ENCODE measurements at regions not wholly inside any gene's neighbourhood (a gene's known extent, or its start where the extent isn't known, plus 50 kb on each side); places are given as distances from the start of the nearest gene placed in this dataset.
A peak's percentile ranks its signal among the peaks of the same experiment; 100 is the strongest.
"Not testable (repeated sequence)": the region's sequence is repeated elsewhere in the genome, so short reads cannot be mapped to it uniquely, and the experiment has no call there.

DNA sequence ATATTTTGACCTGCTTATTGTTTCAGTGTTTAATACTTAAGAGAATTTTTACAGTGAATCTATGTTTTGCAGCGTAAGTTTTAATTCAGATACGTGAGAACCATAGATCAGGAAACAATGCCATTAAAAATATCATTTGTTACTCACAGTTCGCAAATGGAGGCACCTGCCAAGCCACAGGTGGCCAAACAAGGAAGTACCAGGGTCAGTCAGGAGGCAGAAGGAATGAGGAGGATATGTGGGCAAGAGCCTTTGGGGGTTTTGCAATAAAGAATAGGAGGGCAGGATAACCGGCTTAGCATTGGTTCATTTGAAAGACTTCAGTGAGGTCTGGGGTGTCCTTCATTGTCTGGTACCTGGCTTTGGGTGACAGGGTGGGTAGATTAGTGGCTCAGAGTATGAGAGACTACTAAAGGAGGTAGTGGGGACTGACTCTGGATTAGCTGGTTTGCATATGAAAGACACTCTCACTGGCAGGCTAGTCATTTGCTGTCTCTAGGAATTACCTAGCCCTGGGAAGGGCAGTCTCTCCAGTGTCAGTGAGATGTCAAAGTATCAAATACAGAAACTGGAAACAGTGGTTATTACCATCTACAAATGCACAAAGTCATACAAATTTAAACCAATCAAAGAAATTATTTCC is 132.2 kb upstream of the CAV2 start:
- H3K4me3 ChIP-seq (ENCODE audit: low read depth, low read length), result no peak overlapping the region
- DNase-seq (ENCODE audit: low read depth), result no peak

DNA sequence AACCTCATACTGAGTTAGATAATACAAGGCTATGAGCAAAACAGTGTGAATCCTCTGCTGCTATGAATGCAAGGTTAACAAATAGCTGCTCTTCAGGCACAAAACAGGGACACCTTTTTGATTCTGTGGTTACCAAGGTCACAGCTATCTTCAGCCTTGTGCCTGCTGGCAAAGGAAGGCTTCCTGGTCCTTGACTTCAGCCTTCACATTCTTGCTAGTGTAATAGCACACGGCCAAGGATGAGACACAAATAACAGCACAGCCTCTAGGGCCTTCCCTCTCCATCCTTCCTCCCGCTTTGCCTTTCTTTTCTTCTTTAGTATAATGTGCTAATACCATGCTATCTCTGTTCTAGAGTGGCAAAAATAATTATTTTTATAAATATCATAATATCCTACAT is 130.6 kb upstream of the CAV2 start:
- no peak for DNase-seq (ENCODE audit: low read depth)
- H3K4me3 ChIP-seq (ENCODE audit: low read depth, low read length), result no peak overlapping the region

DNA sequence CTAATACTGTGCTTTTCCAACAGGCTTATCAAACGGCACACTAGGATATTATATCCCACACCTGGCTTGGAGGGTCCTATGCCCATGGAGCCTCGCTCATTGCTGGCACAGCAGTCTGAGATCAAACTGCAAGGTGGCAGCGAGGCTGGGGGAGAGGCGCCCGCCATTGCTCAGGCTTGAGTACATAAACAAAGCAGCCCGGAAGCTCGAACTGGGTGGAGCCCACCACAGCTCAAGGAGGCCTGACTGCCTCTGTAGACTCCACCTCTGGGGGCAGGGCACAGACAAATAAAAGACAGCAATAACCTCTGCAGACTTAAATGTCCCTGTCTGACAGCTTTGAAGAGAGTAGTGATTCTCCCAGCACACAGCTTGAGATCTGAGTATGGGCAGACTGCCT is 128.0 kb upstream of the CAV2 start:
- not testable (repeated sequence) for H3K4me3 ChIP-seq (ENCODE audit: low read depth, low read length); DNase-seq (ENCODE audit: low read depth)

DNA sequence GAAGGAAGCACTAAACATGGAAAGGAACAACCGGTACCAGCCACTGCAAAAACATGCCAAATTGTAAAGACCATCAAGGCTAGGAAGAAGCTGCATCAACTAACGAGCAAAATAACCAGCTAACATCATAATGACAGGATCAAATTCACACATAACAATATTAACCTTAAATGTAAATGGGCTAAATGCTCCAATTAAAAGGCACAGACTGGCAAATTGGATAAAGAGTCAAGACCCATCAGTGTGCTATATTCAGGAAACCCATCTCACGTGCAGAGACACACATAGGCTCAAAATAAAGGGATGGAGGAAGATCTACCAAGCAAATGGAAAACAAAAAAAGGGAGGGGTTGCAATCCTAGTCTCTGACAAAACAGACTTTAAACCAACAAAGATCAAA is 126.3 kb upstream of the CAV2 start:
- DNase-seq (ENCODE audit: low read depth); H3K4me3 ChIP-seq (ENCODE audit: low read depth, low read length): not testable (repeated sequence)

DNA sequence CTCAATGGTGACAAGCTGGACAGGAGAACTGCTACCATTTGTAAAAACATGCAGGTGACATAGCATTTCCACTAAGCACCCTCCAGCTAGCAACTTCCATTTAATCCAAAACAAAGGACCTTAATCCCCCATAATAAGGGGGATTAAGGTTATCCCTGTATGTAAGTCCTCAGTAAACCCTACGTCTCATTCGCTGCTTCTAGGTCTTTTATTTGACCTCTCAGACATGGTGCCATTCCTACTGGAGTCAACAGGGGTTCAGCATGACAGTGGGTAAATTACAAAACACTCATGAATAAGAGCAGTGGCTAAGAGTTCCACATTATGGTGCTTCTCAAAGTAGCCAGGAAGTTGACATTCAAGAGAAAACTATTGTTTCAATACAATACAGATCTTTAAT is 121.8 kb upstream of the CAV2 start:
- no peak for DNase-seq (ENCODE audit: low read depth)
- no peak overlapping the region for H3K4me3 ChIP-seq (ENCODE audit: low read depth, low read length)

DNA sequence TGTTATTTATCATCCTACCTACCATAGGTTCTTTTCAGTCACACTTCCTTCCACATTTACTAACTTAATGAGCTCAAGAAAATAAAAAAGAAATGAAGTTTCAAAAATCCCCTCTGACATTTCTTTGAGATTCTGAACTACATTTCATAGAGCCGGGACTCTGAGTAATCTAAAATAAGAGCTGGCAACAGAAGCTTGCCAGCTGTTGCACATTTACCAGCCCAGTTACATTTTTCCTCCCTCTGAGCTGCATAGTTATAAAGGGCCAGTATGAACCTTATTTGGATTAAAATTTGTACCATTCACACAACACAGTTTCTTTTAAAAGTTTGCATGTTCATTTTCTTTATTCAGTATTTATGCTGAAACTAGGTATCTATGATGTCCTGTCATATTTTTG is 119.5 kb upstream of the CAV2 start:
- DNase-seq (ENCODE audit: low read depth), result no peak

DNA sequence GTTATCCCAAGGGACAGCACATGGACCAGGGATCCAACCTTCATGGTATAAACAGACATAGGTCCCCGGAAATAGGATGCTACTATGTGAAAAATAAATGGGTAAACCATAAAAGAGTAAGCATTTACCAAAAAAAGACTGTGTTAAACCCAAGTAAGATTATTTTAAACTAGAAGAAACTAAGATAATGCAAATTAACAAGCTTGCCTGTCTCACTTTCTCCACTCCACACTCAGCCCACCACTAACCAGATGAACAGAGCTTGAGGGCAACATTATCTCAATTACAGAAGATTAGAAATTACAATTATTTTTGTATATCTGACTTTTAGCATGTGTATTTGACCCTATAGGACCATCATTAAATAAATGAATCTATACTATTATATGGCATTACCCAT is 117.2 kb upstream of the CAV2 start:
- no peak overlapping the region for H3K4me3 ChIP-seq (ENCODE audit: low read depth, low read length)
- no peak for DNase-seq (ENCODE audit: low read depth)

More for the DNA sequence above, 119.5 kb upstream of the CAV2 start:
- no peak overlapping the region for H3K4me3 ChIP-seq (ENCODE audit: low read depth, low read length)

DNA sequence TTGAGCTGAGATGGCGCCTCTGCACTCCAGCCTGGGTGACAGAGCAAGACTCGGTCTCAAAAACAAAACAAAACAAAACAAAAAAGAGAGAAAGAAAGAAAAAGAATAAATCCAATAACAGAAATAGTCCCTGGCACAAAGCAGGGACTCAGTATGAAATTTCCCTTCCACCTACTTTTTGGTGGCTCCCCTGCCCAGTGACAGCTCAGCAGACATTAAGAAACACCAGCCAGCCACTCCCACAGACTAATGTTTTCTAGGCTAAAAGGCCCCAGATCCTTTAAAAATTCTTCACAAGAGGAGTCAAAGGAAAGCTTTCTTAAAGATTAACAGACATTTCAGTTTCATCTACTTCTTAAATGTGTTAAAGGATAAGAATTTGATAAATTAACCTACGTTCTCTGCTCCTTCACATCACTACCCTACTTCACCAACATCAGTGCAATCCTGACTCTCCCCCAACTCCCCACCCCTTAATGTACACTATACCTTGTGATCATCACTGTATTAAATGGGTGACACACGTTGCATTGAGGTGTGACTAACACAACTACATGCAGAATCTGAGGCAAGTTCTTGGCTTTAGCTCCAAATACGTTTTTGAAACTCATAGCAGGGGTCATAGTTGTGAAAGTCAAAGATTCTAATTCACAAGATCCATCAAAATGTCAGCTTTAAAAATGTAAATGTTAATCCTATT is 114.5 kb upstream of the CAV2 start:
- no peak for DNase-seq (ENCODE audit: low read depth)
- H3K4me3 ChIP-seq (ENCODE audit: low read depth, low read length), result no peak overlapping the region

DNA sequence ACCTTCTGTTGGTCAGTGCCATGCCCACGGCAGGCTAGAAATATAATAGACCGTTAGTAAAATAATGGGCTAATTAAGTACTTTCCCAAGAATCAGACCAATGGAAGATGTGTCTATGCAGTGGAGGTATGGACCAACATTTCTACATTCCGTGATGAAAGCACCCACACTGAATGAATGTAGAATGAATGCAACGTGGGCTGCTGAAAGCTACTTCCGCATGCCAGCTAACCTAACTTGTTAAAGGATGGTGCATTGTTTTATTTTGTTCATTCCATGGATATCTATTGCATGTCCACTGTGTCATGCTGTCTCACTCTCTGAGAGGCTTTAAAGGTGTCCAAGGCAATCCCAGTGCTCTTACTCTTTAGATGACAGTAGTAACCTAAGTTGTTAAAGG is 112.9 kb upstream of the CAV2 start:
- no peak for DNase-seq (ENCODE audit: low read depth)
- H3K4me3 ChIP-seq (ENCODE audit: low read depth, low read length), result no peak overlapping the region

DNA sequence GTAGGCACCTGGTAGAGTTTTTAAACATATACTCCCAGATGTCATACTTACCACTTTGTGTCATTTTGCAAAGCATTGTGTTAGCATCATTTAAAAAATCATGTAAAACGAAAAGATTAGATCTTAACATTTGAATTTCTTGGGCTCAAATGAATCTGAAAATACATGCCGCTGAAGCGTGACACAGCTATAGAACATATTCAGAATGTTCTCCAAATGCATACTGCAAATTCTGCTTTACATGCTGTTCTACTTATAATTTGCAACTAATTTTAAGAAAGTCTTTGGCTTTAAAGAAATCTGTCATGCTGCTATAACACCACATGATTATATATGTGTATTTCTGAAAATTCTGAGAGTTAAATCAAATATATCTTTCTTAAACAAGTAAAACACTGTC is 109.2 kb upstream of the CAV2 start:
- no peak for DNase-seq (ENCODE audit: low read depth)
- H3K4me3 ChIP-seq (ENCODE audit: low read depth, low read length), result no peak overlapping the region

DNA sequence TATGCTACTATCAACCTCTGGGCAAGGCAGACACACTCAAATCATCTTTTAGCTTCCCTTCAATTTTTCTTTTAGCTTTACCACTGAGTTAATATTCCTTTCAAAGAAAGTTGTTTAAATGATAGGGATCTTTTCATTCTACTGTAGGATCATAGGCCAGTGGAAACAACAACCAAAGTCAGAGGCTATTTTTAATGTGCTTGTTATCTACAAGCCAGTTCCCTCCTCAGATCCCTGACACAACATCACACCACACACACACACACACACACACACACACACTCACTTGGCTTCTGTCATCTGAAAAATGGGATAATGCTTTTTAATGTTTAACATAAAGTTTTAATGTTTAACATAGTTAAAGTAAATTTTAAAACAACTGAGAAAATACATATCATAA is 106.7 kb upstream of the CAV2 start:
- H3K4me3 ChIP-seq (ENCODE audit: low read depth, low read length), result no peak overlapping the region
- no peak for DNase-seq (ENCODE audit: low read depth)

DNA sequence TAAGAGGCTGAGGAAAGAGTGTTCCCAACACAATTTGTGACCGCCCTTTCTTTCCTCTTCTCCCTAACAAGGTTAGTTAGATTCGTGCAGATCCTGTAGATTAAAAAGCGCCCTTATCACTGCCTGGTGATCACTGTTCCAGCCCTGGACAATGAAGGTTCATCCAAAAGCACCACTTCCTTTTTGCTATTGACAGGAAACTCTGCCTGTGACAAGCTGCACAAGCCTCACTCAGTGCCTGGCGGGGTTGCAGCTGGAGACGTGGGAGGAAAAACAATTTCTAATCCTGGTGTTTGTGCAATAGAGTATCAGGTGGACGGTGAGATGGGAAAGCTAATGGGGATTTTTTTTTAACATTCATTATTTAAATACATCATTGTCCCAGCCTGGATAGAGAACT is 105.9 kb upstream of the CAV2 start:
- DNase-seq (ENCODE audit: low read depth), result no peak
- H3K4me3 ChIP-seq (ENCODE audit: low read depth, low read length), result no peak overlapping the region

DNA sequence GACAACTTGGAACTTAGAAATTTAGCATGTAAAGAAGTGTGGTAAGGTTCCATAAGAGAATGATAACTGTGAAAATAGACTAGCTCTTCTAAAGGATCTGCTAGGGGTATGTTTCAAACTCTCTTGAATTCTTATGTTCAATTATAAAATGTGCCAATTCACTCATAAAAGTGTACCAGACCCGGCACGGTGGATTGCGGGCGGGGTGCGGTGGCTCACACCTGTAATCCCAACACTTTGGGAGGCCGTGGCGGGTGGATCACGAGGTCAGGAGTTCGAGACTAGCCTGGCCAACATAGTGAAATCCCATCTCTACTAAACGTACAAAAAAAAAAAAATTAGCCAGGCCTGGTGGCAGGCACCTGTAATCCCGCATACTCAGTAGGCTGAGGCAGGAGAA is 105.4 kb upstream of the CAV2 start:
- no peak for DNase-seq (ENCODE audit: low read depth)
- H3K4me3 ChIP-seq (ENCODE audit: low read depth, low read length), result no peak overlapping the region

DNA sequence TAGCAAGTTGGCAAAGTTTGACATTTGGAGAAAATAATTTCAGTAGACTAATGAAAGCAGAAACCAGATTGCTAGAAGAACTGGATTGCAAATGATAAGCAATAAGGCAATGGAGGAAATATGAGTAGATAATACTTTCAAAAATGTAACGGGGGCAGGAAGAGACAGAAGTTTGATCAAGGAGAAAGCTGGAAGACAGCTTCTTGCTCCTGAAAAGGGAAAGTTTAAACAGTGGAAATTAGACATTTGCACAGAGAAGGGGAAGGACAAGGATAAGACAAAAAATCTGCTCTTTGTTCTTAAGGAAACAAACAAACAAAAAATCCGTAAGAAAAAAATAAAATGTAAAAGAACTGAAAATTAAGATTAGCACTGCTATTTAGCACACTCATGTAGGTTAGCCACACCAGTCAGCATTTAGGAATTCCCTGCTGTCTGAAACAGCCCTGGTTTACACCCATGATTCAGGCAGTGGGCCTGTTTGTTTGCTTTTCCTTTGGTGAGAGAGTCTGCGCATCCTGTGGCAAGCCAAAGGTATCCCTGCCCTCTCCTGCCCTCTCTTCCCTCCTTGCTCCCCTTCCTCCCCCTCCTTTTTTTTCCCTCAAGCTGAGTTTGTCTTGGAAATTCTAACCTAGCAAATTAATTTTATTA is 104.3 kb upstream of the CAV2 start:
- peak; percentile 73 for DNase-seq (ENCODE audit: low read depth)
- no peak overlapping the region for H3K4me3 ChIP-seq (ENCODE audit: low read depth, low read length)

DNA sequence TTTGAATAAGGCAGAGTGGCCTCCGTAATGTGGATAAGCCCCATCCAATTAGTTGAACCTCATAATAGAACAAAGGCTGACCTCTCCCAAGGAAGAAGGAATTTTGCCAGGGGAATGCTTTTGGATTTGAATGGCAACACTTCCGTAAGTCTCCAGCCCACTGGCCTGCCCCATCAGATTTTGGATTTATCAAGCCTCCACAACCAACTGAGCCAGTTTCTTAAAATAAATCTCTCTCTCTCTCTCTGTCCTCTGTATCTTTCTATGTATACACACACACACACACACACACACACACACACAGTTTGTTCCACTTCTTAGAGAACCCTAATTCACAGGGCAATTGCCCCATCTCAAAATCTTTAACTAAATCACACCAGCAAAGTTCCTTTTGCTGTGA is 100.9 kb upstream of the CAV2 start:
- no peak overlapping the region for H3K4me3 ChIP-seq (ENCODE audit: low read depth, low read length)
- DNase-seq (ENCODE audit: low read depth), result no peak

DNA sequence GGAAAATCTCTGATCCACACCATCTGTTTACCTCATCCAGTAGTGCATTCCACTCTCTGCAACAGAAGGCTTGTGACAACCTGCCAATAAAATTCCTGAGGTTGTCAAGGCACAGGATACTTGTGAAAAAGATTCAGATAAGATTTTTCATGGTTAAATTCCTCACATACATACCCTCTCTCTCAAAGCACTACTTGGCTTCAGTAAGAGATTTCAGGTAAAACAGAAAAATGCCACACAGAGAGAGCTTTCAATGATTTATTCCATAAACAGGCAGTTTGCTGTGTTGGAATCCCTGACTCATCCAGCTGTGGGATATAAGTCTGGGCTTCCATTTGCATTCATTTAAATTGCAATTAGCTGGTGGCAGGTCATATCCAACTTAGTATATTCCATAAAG is 99.7 kb upstream of the CAV2 start:
- no peak overlapping the region for H3K4me3 ChIP-seq (ENCODE audit: low read depth, low read length)
- DNase-seq (ENCODE audit: low read depth), result no peak

DNA sequence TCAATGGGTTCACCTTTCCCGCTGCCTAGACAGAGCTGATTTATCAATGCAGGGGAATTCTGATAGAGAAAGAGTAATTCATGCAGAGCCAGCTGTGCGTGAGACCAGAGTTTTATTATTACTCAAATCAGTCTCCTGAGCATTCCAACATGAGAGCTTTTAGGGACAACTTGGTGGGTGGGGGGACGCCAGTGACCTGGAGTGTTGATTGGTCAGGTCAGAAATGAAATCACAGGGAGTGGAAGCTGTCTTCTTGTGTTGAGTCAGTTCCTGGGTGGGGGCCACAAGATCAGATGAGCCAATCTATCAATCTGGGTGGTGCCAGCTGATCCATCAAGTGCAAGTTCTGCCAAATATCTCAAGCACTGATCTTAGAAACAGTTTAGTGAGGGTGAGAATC is 99.0 kb upstream of the CAV2 start:
- no peak overlapping the region for H3K4me3 ChIP-seq (ENCODE audit: low read depth, low read length)
- no peak for DNase-seq (ENCODE audit: low read depth)

DNA sequence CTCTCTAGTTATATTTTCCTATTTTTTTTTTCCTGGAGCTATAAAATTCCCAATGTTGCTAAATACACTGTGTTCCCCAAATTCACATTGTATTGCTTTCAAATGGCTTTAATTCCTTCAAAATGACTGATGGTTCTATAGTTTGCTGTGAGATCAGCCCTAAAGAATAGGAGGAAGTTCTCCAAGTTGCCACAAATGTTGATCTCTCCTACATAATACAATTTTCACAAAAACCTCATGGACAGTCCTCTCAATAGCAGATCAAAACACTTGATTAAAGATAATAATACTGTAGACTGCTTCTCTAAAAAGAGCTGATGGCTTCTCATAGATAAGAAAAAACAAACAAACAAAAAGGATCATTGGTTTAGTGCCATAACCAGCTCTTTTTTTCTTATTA is 97.8 kb upstream of the CAV2 start:
- DNase-seq (ENCODE audit: low read depth), result no peak
- no peak overlapping the region for H3K4me3 ChIP-seq (ENCODE audit: low read depth, low read length)

DNA sequence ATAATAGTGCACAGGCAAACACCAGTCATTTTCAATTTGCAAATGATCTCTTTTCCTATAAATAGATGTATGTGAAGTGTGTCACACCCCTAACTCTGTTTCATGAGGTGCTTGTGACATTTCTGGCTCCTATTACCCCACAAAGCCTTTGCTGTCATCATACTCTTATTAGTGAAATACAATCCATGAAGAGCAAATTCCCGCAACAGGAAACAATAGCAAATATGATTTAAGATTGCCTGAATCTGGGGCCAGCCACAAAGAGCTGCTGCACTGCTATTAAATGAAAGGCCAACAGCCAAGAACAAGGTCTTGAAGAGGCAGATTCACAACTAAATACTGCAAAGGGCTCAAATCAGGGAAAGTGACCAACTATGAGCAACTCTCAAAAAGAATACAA is 96.3 kb upstream of the CAV2 start:
- DNase-seq (ENCODE audit: low read depth), result peak; percentile 74
- H3K4me3 ChIP-seq (ENCODE audit: low read depth, low read length), result no peak overlapping the region

DNA sequence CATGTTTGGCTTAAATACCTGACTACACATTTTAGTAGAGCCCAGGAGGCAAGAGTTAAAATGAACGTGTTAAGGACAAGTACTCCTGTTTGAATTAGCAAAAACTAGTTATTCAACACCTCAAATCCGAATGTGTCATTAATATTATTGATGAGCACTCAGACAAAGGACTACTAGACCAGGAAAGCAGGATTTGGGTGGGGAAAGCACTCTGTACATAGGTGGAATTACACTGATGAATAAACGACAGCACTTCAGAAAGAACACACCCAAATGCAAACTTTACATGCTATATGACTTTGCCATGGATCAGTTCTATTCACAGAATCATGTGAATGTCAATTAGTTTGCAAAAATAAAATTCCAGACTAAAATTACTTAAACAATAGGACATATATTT is 95.1 kb upstream of the CAV2 start:
- H3K4me3 ChIP-seq (ENCODE audit: low read depth, low read length), result no peak overlapping the region
- no peak for DNase-seq (ENCODE audit: low read depth)

DNA sequence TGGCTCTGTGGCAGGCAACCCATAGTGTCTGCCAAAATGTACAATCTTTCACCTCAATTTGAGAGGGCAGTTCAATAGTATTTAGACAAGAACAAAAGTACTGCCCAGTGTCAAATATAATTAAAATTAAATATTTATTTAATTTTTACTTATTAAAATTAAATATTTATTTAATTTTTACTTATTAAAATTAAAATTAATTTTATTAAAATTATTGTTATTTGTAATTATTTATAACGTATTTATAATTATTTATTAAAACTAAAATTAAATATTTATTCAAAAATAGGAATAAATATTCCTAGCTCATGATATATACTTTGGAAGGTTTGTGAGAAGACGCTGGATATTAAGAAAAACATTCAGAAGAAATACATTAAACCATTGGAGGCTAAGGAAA is 93.7 kb upstream of the CAV2 start:
- H3K4me3 ChIP-seq (ENCODE audit: low read depth, low read length), result no peak overlapping the region

More for the DNA sequence above, 93.7 kb upstream of the CAV2 start:
- no peak for DNase-seq (ENCODE audit: low read depth)

Data from skeletal muscle cell (primary cell).